RPMI7951 (cell line): ENCODE measurements at regions not wholly inside any gene's neighbourhood (a gene's known extent, or its start where the extent isn't known, plus 50 kb on each side); places are given as distances from the start of the nearest gene placed in this dataset.
"Not testable (repeated sequence)": the region's sequence is repeated elsewhere in the genome, so short reads cannot be mapped to it uniquely, and the experiment has no call there.

Source experiments
- DNase-seq: peaks from one replicate; pipeline ENCODE4 v3.0.0-alpha.2; 2012; ENCODE audit warnings: low read depth

GRCh38 chr14:53668897-53669296 is 287.7 kb downstream of the BMP4 start:
- DNase-seq, result peak; percentile 39

GRCh38 chr14:53663709-53664108 is 292.9 kb downstream of the BMP4 start:
- peak; percentile 41 for DNase-seq

GRCh38 chr14:53655080-53655785 is 301.4 kb downstream of the BMP4 start:
- no peak for DNase-seq

GRCh38 chr14:53652068-53652467 is 304.6 kb downstream of the BMP4 start:
- DNase-seq, result no peak

- no peak for DNase-seq
Observed at GRCh38 chr14:53651096-53651740, 305.4 kb downstream of the BMP4 start.

GRCh38 chr14:53646925-53647324 is 309.7 kb downstream of the BMP4 start:
- no peak for DNase-seq

GRCh38 chr14:53640695-53641094 is 315.9 kb downstream of the BMP4 start:
- DNase-seq, result peak; percentile 22

- no peak for DNase-seq
Observed at GRCh38 chr14:53638966-53639365, 317.7 kb downstream of the BMP4 start.

GRCh38 chr14:53634793-53635192 is 321.8 kb downstream of the BMP4 start:
- no peak for DNase-seq

- no peak for DNase-seq
Observed at GRCh38 chr14:53630336-53630735, 326.3 kb downstream of the BMP4 start.

- no peak for DNase-seq
Observed at GRCh38 chr14:53628732-53629430, 327.7 kb downstream of the BMP4 start.

- no peak for DNase-seq
Observed at GRCh38 chr14:53628261-53628660, 328.4 kb downstream of the BMP4 start.

GRCh38 chr14:53626761-53627160 is 329.9 kb downstream of the BMP4 start:
- DNase-seq, result no peak

- DNase-seq, result no peak
Observed at GRCh38 chr14:53622447-53622846, 334.2 kb downstream of the BMP4 start.

- DNase-seq, result no peak
Observed at GRCh38 chr14:53621921-53622320, 334.7 kb downstream of the BMP4 start.

GRCh38 chr14:53621433-53621832 is 335.2 kb downstream of the BMP4 start:
- no peak for DNase-seq

GRCh38 chr14:53620890-53621289 is 335.7 kb downstream of the BMP4 start:
- DNase-seq, result no peak

GRCh38 chr14:53620317-53620716 is 336.3 kb downstream of the BMP4 start:
- no peak for DNase-seq

GRCh38 chr14:53619691-53620231 is 336.9 kb downstream of the BMP4 start:
- DNase-seq, result no peak

GRCh38 chr14:53616536-53616935 is 340.1 kb downstream of the BMP4 start:
- not testable (repeated sequence) for DNase-seq

- DNase-seq, result no peak
Observed at GRCh38 chr14:53615252-53615651, 341.4 kb downstream of the BMP4 start.

- DNase-seq, result peak; percentile 24
Observed at GRCh38 chr14:53613404-53614253, 343.0 kb downstream of the BMP4 start.
